GM23338 (cell line): ENCODE measurements at regions not wholly inside any gene's neighbourhood (a gene's known extent, or its start where the extent isn't known, plus 50 kb on each side); places are given as distances from the start of the nearest gene placed in this dataset.

Experiments
- ATAC-seq: fragments of 200-7000 bp; cut with Tn5 transposase; 3 replicates; pipeline ENCODE4 v1.9.1; 2020
- DNase-seq: peaks from one replicate; pipeline ENCODE4 v3.0.0-alpha.2; 2015; ENCODE audit warnings: low spot score
- H2AFZ ChIP-seq: fragments of 200-600 bp; sonication (generic); 2 replicates; pipeline ENCODE4 v1.8.0; 2016; ENCODE audit warnings: antibody characterized with exemption, mild to moderate bottlenecking, moderate library complexity
- H3F3A ChIP-seq: fragments of 200-600 bp; sonication (generic); replicated peaks from 2 replicates; pipeline ENCODE4 v1.8.0; 2017; ENCODE audit warnings: antibody characterized with exemption, mixed run types, low read depth
- H3K27ac ChIP-seq: fragments of 200-600 bp; sonication (generic); 2 replicates; pipeline ENCODE4 v1.6.1; 2016; ENCODE audit warnings: low read depth
- H3K27me3 ChIP-seq: fragments of 200-600 bp; sonication (generic); 2 replicates; pipeline ENCODE4 v1.8.0; 2016; ENCODE audit warnings: mild to moderate bottlenecking, mixed run types, moderate library complexity; ENCODE audit not compliant: insufficient read depth
- H3K36me3 ChIP-seq: fragments of 200-600 bp; sonication (generic); 2 replicates; pipeline ENCODE4 v1.8.0; 2016; ENCODE audit warnings: mild to moderate bottlenecking; ENCODE audit not compliant: insufficient read depth
- H3K4me1 ChIP-seq: fragments of 200-600 bp; sonication (generic); 2 replicates; pipeline ENCODE4 v1.8.0; 2016; ENCODE audit warnings: mild to moderate bottlenecking, moderate library complexity; ENCODE audit not compliant: insufficient read depth
- H3K4me2 ChIP-seq: fragments of 200-600 bp; sonication (generic); 2 replicates; pipeline ENCODE4 v1.7.1; 2017; ENCODE audit warnings: mixed run types
- H3K4me3 ChIP-seq: fragments of 200-600 bp; sonication (generic); 2 replicates; pipeline ENCODE4 v1.6.1; 2016; ENCODE audit warnings: mixed run types
- H3K79me2 ChIP-seq: fragments of 200-600 bp; sonication (generic); replicated peaks from 2 replicates; pipeline ENCODE4 v1.8.0; 2017; ENCODE audit warnings: mild to moderate bottlenecking; ENCODE audit not compliant: insufficient read depth
- H3K9me2 ChIP-seq: fragments of 200-600 bp; sonication (generic); 2 replicates; pipeline ENCODE4 v1.8.0; 2017; ENCODE audit not compliant: insufficient read depth
- H4K20me1 ChIP-seq: fragments of 200-600 bp; sonication (generic); replicated peaks from 2 replicates; pipeline ENCODE4 v1.8.0; 2017; ENCODE audit warnings: mild to moderate bottlenecking; ENCODE audit not compliant: insufficient read depth
- H3K27ac Mint-ChIP-seq: 2 replicates; pipeline ENCODE4 v1.8.0; 2020; ENCODE audit warnings: inconsistent platforms, mild to moderate bottlenecking, moderate library complexity, mixed read lengths
- H3K27me3 Mint-ChIP-seq: 3 replicates; pipeline ENCODE4 v1.8.0; 2022; ENCODE audit warnings: low read depth, mild to moderate bottlenecking, moderate library complexity, mixed read lengths, inconsistent platforms; ENCODE audit not compliant: insufficient read depth, poor library complexity
- H3K36me3 Mint-ChIP-seq: 3 replicates; pipeline ENCODE4 v1.8.0; 2021; ENCODE audit warnings: low read depth, mild to moderate bottlenecking, inconsistent platforms, moderate library complexity, mixed read lengths
- H3K4me1 Mint-ChIP-seq: 3 replicates; pipeline ENCODE4 v1.8.0; 2020; ENCODE audit warnings: mild to moderate bottlenecking, inconsistent platforms, mixed read lengths
- H3K4me3 Mint-ChIP-seq: 3 replicates; pipeline ENCODE4 v1.8.0; 2021; ENCODE audit warnings: moderate library complexity, mild to moderate bottlenecking, inconsistent platforms, mixed read lengths
- H3K9me3 Mint-ChIP-seq: 3 replicates; pipeline ENCODE4 v1.8.0; 2020; ENCODE audit warnings: moderate library complexity, mild to moderate bottlenecking, inconsistent platforms, mixed read lengths
- EZH2phosphoT487 ChIP-seq: fragments of 200-600 bp; sonication (generic); IDR thresholded peaks from one replicate; pipeline ENCODE4 v1.8.1; 2018; ENCODE audit warnings: antibody characterized with exemption; ENCODE audit not compliant: unreplicated experiment
- NANOG ChIP-seq: IDR thresholded peaks from 2 replicates; pipeline ENCODE4 v1.6.1; 2016; ENCODE audit warnings: antibody characterized with exemption, borderline replicate concordance
- REST ChIP-seq: IDR thresholded peaks from one replicate; pipeline ENCODE4 v1.6.1; 2018; ENCODE audit warnings: antibody characterized with exemption; ENCODE audit not compliant: unreplicated experiment
- STAT1 ChIP-seq: IDR thresholded peaks from one replicate; pipeline ENCODE4 v1.6.1; 2016; ENCODE audit warnings: antibody characterized with exemption; ENCODE audit not compliant: unreplicated experiment
- ZNF114 ChIP-seq: fragments of 250-450 bp; sonication (Bioruptor Pico); IDR thresholded peaks from 2 replicates; pipeline ENCODE4 v1.5.0; 2020; ENCODE audit warnings: mild to moderate bottlenecking, moderate library complexity
- TF ChIP-seq, protein P1 (sequence below), 2 experiments: fragments of 200-600 bp in 1 of 2; sonication (generic) in 1 of 2; conservative IDR thresholded peaks; 2 replicates each; pipeline versions ENCODE4 v1.5.1 to v1.6.1; 2016 to 2017; ENCODE audit warnings: antibody characterized with exemption in 2 of 2, low read depth in 2 of 2, mild to moderate bottlenecking in 2 of 2, moderate library complexity in 1 of 2
- TF ChIP-seq, protein P2 (sequence below): fragments of 250-450 bp; sonication (Bioruptor Pico); IDR thresholded peaks from 2 replicates; pipeline ENCODE4 v1.5.0; 2020; ENCODE audit warnings: mild to moderate bottlenecking, moderate library complexity
- TF ChIP-seq, protein P3 (sequence below): IDR thresholded peaks from 2 replicates; pipeline ENCODE4 v1.6.1; 2016; ENCODE audit warnings: antibody characterized with exemption

DNA sequence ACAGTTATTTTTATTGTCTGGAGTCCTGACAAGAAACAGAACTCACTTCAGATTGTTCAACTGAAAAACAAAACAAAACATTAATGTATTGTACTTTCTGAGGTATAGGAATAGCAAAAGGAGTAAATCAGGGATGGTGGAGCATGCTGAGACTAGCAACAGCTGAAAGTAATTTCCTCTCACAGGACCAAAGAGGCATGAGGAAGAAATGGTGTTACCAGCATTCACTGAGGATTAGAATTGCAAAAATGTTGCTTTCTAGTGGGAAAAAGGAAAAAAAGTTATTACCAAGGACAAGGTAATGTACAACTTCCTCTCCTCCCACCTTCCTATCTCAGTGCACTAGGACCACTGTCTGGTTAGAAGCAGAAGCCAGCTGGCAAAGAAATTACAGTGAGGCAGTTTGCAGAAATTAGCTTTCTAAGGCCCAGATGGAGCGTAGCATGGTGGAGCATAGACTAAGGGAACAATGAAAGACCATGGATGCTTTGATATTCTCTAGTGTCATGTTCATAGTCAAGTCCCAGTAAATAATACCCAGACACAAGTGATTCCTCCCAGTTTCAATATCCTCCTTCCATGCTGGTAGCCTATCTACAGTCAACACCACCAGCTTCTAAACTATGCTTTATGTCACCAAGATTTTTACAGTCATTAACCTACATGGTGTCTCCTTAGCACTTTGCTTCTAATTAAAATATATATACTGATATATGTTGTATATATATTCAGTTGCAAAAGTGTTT lies 133.7 kb upstream of the DCN start:
- H3K4me1 ChIP-seq: peaks cover 14% of the 10 kb centered on the region
- H3K4me1 Mint-ChIP-seq: peaks cover 16% of the 10 kb centered on the region
- DNase-seq: no peak
- H3K27me3 ChIP-seq: no peaks in the 10 kb centered on the region
- H3K79me2 ChIP-seq: no peaks in the 10 kb centered on the region
- H4K20me1 ChIP-seq: no peaks in the 10 kb centered on the region
- peaks cover 3% of the 10 kb centered on the region; the same call in 1 of the 2 replicates for H3K9me2 ChIP-seq
- no peaks in the 10 kb centered on the region; the same call in 1 of the 3 replicates for H3K9me3 Mint-ChIP-seq
- H3K4me3 Mint-ChIP-seq: no peak overlapping the region
- no peaks in the 10 kb centered on the region for H3K36me3 Mint-ChIP-seq
- no peaks in the 10 kb centered on the region for H3F3A ChIP-seq
- peaks cover 2% of the 10 kb centered on the region for H3K27me3 Mint-ChIP-seq
- ATAC-seq: no peak
- no peak overlapping the region for H3K4me3 ChIP-seq
- H3K4me2 ChIP-seq: no peak overlapping the region
- no peaks in the 10 kb centered on the region for H3K36me3 ChIP-seq
- no peak overlapping the region for H3K27ac Mint-ChIP-seq
- no peak for TF ChIP-seq STAT1
- TF ChIP-seq REST: no peak
- no peak for TF ChIP-seq EZH2phosphoT487
- TF ChIP-seq, protein P1, sequence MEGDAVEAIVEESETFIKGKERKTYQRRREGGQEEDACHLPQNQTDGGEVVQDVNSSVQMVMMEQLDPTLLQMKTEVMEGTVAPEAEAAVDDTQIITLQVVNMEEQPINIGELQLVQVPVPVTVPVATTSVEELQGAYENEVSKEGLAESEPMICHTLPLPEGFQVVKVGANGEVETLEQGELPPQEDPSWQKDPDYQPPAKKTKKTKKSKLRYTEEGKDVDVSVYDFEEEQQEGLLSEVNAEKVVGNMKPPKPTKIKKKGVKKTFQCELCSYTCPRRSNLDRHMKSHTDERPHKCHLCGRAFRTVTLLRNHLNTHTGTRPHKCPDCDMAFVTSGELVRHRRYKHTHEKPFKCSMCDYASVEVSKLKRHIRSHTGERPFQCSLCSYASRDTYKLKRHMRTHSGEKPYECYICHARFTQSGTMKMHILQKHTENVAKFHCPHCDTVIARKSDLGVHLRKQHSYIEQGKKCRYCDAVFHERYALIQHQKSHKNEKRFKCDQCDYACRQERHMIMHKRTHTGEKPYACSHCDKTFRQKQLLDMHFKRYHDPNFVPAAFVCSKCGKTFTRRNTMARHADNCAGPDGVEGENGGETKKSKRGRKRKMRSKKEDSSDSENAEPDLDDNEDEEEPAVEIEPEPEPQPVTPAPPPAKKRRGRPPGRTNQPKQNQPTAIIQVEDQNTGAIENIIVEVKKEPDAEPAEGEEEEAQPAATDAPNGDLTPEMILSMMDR (conservative IDR thresholded peaks at IDR 0.05; ENCODE audit: low read depth in 2 of 2): no peak
- no peak for TF ChIP-seq ZNF114 (CRISPR knock-in tag)
- TF ChIP-seq NANOG: no peak
- TF ChIP-seq, protein P2, sequence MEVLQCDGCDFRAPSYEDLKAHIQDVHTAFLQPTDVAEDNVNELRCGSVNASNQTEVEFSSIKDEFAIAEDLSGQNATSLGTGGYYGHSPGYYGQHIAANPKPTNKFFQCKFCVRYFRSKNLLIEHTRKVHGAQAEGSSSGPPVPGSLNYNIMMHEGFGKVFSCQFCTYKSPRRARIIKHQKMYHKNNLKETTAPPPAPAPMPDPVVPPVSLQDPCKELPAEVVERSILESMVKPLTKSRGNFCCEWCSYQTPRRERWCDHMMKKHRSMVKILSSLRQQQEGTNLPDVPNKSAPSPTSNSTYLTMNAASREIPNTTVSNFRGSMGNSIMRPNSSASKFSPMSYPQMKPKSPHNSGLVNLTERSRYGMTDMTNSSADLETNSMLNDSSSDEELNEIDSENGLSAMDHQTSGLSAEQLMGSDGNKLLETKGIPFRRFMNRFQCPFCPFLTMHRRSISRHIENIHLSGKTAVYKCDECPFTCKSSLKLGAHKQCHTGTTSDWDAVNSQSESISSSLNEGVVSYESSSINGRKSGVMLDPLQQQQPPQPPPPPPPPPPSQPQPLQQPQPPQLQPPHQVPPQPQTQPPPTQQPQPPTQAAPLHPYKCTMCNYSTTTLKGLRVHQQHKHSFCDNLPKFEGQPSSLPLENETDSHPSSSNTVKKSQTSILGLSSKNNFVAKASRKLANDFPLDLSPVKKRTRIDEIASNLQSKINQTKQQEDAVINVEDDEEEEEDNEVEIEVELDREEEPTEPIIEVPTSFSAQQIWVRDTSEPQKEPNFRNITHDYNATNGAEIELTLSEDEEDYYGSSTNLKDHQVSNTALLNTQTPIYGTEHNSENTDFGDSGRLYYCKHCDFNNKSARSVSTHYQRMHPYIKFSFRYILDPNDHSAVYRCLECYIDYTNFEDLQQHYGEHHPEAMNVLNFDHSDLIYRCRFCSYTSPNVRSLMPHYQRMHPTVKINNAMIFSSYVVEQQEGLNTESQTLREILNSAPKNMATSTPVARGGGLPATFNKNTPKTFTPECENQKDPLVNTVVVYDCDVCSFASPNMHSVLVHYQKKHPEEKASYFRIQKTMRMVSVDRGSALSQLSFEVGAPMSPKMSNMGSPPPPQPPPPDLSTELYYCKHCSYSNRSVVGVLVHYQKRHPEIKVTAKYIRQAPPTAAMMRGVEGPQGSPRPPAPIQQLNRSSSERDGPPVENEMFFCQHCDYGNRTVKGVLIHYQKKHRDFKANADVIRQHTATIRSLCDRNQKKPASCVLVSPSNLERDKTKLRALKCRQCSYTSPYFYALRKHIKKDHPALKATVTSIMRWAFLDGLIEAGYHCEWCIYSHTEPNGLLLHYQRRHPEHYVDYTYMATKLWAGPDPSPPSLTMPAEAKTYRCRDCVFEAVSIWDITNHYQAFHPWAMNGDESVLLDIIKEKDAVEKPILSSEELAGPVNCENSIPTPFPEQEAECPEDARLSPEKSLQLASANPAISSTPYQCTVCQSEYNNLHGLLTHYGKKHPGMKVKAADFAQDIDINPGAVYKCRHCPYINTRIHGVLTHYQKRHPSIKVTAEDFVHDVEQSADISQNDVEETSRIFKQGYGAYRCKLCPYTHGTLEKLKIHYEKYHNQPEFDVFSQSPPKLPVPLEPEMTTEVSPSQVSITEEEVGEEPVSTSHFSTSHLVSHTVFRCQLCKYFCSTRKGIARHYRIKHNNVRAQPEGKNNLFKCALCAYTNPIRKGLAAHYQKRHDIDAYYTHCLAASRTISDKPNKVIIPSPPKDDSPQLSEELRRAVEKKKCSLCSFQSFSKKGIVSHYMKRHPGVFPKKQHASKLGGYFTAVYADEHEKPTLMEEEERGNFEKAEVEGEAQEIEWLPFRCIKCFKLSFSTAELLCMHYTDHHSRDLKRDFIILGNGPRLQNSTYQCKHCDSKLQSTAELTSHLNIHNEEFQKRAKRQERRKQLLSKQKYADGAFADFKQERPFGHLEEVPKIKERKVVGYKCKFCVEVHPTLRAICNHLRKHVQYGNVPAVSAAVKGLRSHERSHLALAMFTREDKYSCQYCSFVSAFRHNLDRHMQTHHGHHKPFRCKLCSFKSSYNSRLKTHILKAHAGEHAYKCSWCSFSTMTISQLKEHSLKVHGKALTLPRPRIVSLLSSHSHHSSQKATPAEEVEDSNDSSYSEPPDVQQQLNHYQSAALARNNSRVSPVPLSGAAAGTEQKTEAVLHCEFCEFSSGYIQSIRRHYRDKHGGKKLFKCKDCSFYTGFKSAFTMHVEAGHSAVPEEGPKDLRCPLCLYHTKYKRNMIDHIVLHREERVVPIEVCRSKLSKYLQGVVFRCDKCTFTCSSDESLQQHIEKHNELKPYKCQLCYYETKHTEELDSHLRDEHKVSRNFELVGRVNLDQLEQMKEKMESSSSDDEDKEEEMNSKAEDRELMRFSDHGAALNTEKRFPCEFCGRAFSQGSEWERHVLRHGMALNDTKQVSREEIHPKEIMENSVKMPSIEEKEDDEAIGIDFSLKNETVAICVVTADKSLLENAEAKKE (CRISPR knock-in tag): no peak
- TF ChIP-seq, protein P3, sequence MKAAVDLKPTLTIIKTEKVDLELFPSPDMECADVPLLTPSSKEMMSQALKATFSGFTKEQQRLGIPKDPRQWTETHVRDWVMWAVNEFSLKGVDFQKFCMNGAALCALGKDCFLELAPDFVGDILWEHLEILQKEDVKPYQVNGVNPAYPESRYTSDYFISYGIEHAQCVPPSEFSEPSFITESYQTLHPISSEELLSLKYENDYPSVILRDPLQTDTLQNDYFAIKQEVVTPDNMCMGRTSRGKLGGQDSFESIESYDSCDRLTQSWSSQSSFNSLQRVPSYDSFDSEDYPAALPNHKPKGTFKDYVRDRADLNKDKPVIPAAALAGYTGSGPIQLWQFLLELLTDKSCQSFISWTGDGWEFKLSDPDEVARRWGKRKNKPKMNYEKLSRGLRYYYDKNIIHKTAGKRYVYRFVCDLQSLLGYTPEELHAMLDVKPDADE: no peak
- peak overlapping the region; percentile 64; the same call in 1 of the 2 replicates for H2AFZ ChIP-seq
- no peak overlapping the region for H3K27ac ChIP-seq
